HepG2 (cell line): ENCODE measurements at regions not wholly inside any gene's neighbourhood (a gene's known extent, or its start where the extent isn't known, plus 50 kb on each side); places are given as distances from the start of the nearest gene placed in this dataset.

Experiments
- ATAC-seq: fragments of 200-7000 bp; cut with Tn5 transposase; 3 replicates; pipeline ENCODE4 v1.9.1; 2020; ENCODE audit warnings: mild to moderate bottlenecking, moderate library complexity
- BruUV-seq: library from RNA; stranded (reverse); fragments of 400-500 nt; replicated peaks from 2 replicates; lab custom pipeline; 2021; lab: Mats Ljungman, UMichigan
- CTCF ChIA-PET: fragments of 300-600 bp; formaldehyde crosslinking; extraction: SDS; loops from one replicate; lab custom pipeline; 2021; ENCODE audit warnings: low total read pairs, inconsistent platforms, low intra/inter-chr PET ratio; lab: Yijun Ruan, JAX
- POLR2A ChIA-PET: fragments of 350-600 bp; sonication (Branson Sonifier 250); formaldehyde crosslinking; loops from one replicate; lab custom pipeline; 2020; ENCODE audit warnings: antibody characterized with exemption, inconsistent platforms; lab: Yijun Ruan, JAX
- DNase-seq: peaks from one replicate; pipeline ENCODE4 v3.0.0-alpha.2; 2015; ENCODE audit warnings: low spot score
- FAIRE-seq: peaks from 3 replicates; lab custom pipeline; 2011; peaks lifted over from hg19 to GRCh38; lab: Jason Lieb, UNC
- H2AFZ ChIP-seq: one replicate; pipeline ENCODE4 v1.6.1; 2011; ENCODE audit warnings: low read length, inconsistent platforms
- H3K27ac ChIP-seq: fragments of 300-600 bp; 3 replicates; pipeline ENCODE4 v1.8.0; 2011; ENCODE audit warnings: mixed run types, mild to moderate bottlenecking, mixed read lengths, low read length, inconsistent platforms; ENCODE audit not compliant: insufficient read depth; ENCODE audit errors: extremely low read length
- H3K27me3 ChIP-seq, 2 experiments: fragments of 200-600 bp in 1 of 2; 2 replicates in 1 of 2; 3 replicates in 1 of 2; pipeline versions ENCODE4 v1.6.0 to v1.8.0; 2011; ENCODE audit warnings: low read length in 2 of 2, mild to moderate bottlenecking in 2 of 2, moderate library complexity in 2 of 2, inconsistent platforms in 1 of 2; ENCODE audit not compliant: insufficient read depth in 2 of 2, control insufficient read depth in 1 of 2
- H3K36me3 ChIP-seq, 2 experiments: fragments of 200-600 bp in 1 of 2; replicated peaks in 1 of 2; 2 replicates in 1 of 2; 3 replicates in 1 of 2; pipeline versions ENCODE4 v1.5.1 to v1.8.0; 2011; ENCODE audit warnings: low read length in 2 of 2, inconsistent platforms in 1 of 2; ENCODE audit not compliant: insufficient read depth in 2 of 2, control insufficient read depth in 1 of 2
- H3K4me1 ChIP-seq: 2 replicates; pipeline ENCODE4 v1.5.1; 2012; ENCODE audit warnings: low read length, inconsistent platforms; ENCODE audit not compliant: insufficient read depth
- H3K4me2 ChIP-seq: 2 replicates; pipeline ENCODE4 v1.6.0; 2011; ENCODE audit warnings: low read depth, low read length, inconsistent platforms
- H3K4me3 ChIP-seq, 3 experiments: fragments of 200-600 bp in 1 of 3; sonication (generic), shearing (Covaris generic) in 1 of 3; replicated peaks in 1 of 3; 2 replicates each; pipeline ENCODE4 v1.5.1; 2011 to 2016; ENCODE audit warnings: low read length in 3 of 3, inconsistent platforms in 2 of 3, low read depth in 2 of 3, mild to moderate bottlenecking in 2 of 3, control low read depth in 1 of 3, mixed read lengths in 1 of 3; ENCODE audit not compliant: insufficient read depth in 1 of 3
- H3K79me2 ChIP-seq: one replicate; pipeline ENCODE4 v1.6.1; 2011; ENCODE audit warnings: low read length, inconsistent platforms; ENCODE audit not compliant: insufficient read depth
- H3K9ac ChIP-seq: 2 replicates; pipeline ENCODE4 v1.6.0; 2011; ENCODE audit warnings: mild to moderate bottlenecking, low read depth, low read length, inconsistent platforms; ENCODE audit not compliant: insufficient read depth
- H3K9me3 ChIP-seq: 2 replicates; pipeline ENCODE4 v1.5.1; 2012; ENCODE audit warnings: mild to moderate bottlenecking, low read length
- H4K20me1 ChIP-seq: 2 replicates; pipeline ENCODE4 v1.6.0; 2011; ENCODE audit warnings: inconsistent platforms, mild to moderate bottlenecking, low read length, moderate library complexity; ENCODE audit not compliant: insufficient read depth
- CC2D1A ChIP-seq: sonication (generic); formaldehyde crosslinking; IDR thresholded peaks from 2 replicates; pipeline ENCODE4 v1.8.1; 2023; ENCODE audit warnings: mild to moderate bottlenecking, missing genetic modification reagents
- DMTF1 ChIP-seq: sonication (generic); formaldehyde crosslinking; IDR thresholded peaks from 2 replicates; pipeline ENCODE4 v1.4.0; 2020; ENCODE audit warnings: mild to moderate bottlenecking, missing genetic modification reagents
- E2F2 ChIP-seq: sonication (generic); formaldehyde crosslinking; IDR thresholded peaks from 2 replicates; pipeline ENCODE4 v1.4.0; 2020; ENCODE audit warnings: missing genetic modification reagents, borderline replicate concordance
- GATA4 ChIP-seq: sonication (generic); IDR thresholded peaks from 2 replicates; pipeline ENCODE4 v1.6.1; 2016; ENCODE audit warnings: antibody characterized with exemption, low read depth, borderline replicate concordance
- KIAA2018 ChIP-seq: sonication (generic); formaldehyde crosslinking; IDR thresholded peaks from 2 replicates; pipeline ENCODE4 v1.5.0; 2020; ENCODE audit warnings: mild to moderate bottlenecking, missing genetic modification reagents, borderline replicate concordance
- NCOA1 ChIP-seq: sonication (generic); formaldehyde crosslinking; IDR thresholded peaks from 2 replicates; pipeline ENCODE4 v1.9.0; 2021; ENCODE audit warnings: missing genetic modification reagents
- NFKB2 ChIP-seq: sonication (generic); formaldehyde crosslinking; IDR thresholded peaks from 2 replicates; pipeline ENCODE4 v1.4.0; 2020; ENCODE audit warnings: missing genetic modification reagents, borderline replicate concordance
- NFYB ChIP-seq: sonication (generic); formaldehyde crosslinking; IDR thresholded peaks from 2 replicates; pipeline ENCODE4 v1.4.0; 2020; ENCODE audit warnings: missing genetic modification reagents
- PPARG ChIP-seq: conservative IDR thresholded peaks from 2 replicates; pipeline ENCODE4 v1.6.1; 2016; ENCODE audit warnings: missing biosample characterization, missing genetic modification reagents
- ZNF224 ChIP-seq: sonication (generic); formaldehyde crosslinking; IDR thresholded peaks from 2 replicates; pipeline ENCODE4 v1.5.0; 2020; ENCODE audit warnings: mild to moderate bottlenecking, missing genetic modification reagents
- ZNF766 ChIP-seq: sonication (generic); formaldehyde crosslinking; IDR thresholded peaks from 2 replicates; pipeline ENCODE4 v1.5.0; 2020; ENCODE audit warnings: missing genetic modification reagents, borderline replicate concordance
- ZNF780A ChIP-seq: sonication (generic); formaldehyde crosslinking; IDR thresholded peaks from 2 replicates; pipeline ENCODE4 v1.8.0; 2022; ENCODE audit warnings: mild to moderate bottlenecking, missing genetic modification reagents, moderate library complexity
- WGBS: methylation state at CpG from one replicate; pipeline ENCODE4 v1.1.6; 2017; ENCODE audit warnings: low lambda C conversion rate; 5-methylcytosine and 5-hydroxymethylcytosine counted together
- in situ Hi-C: cut with HindIII; loops from 2 replicates; pipeline ENCODE4 v1.10.0; 2017; ENCODE audit warnings: low pct_unique_long_range_greater_than_20kb; ENCODE audit not compliant: extremely low pct_ligation_motif_present
- intact Hi-C: fragments of 100-400 bp; cut with micrococcal nuclease; formaldehyde crosslinking; loops from one replicate; pipeline ENCODE4 v1.10.0; 2022; ENCODE audit not compliant: unreplicated experiment

- H4K20me1 ChIP-seq = no peaks in the 10 kb centered on the region
- no peak overlapping the region for H2AFZ ChIP-seq
- no peaks in the 10 kb centered on the region for H3K4me1 ChIP-seq
- H3K36me3 ChIP-seq = no peaks in the 10 kb centered on the region
- H3K79me2 ChIP-seq = no peaks in the 10 kb centered on the region
- DNase-seq = no peak
- POLR2A ChIA-PET = no interaction called here
- H3K9ac ChIP-seq = no peak overlapping the region
- peaks cover 0 to 18% of the 10 kb centered on the region in 2 experiments; a peak in 2 of 5 replicates for H3K27me3 ChIP-seq
- H3K4me3 ChIP-seq = no peak overlapping the region
- intact Hi-C loops (no loop called here), in situ Hi-C loops (no loop called here)
- CTCF ChIA-PET = no interaction called here
- FAIRE-seq = no peak
- H3K4me2 ChIP-seq = no peak overlapping the region
- H3K27ac ChIP-seq = no peak overlapping the region
- no TSS peak for BruUV-seq
- ATAC-seq = no peak
- H3K9me3 ChIP-seq = no peaks in the 10 kb centered on the region
- WGBS = 8% methylated on average over 6 of the region's 6 CpGs
- TF ChIP-seq DMTF1 (CRISPR knock-in tag) (no peak), ZNF224 (CRISPR knock-in tag) (no peak), PPARG (CRISPR knock-in tag) (no peak), NFKB2 (no peak), GATA4 (no peak), KIAA2018 (no peak), NFYB (CRISPR knock-in tag) (no peak), ZNF780A (CRISPR knock-in tag) (no peak), CC2D1A (CRISPR knock-in tag) (no peak), ZNF766 (CRISPR knock-in tag) (no peak), E2F2 (no peak), NCOA1 (CRISPR knock-in tag) (no peak)
Measured at GRCh38 chr14:61641914-61642613, 53.2 kb upstream of the HIF1A start.
